C4-2B (cell line): ENCODE measurements at regions not wholly inside any gene's neighbourhood (a gene's known extent, or its start where the extent isn't known, plus 50 kb on each side); places are given as distances from the start of the nearest gene placed in this dataset.

Source experiments
- H3K27ac ChIP-seq: fragments of 450-650 bp; 2 replicates; pipeline ENCODE4 v1.5.1; 2017
- CTCF ChIP-seq: fragments of 450-650 bp; conservative IDR thresholded peaks from 2 replicates; pipeline ENCODE4 v1.5.1; 2017; ENCODE audit warnings: mild to moderate bottlenecking
- ZFX ChIP-seq: fragments of 450-650 bp; IDR thresholded peaks from 2 replicates; pipeline ENCODE4 v1.6.1; 2017

DNA sequence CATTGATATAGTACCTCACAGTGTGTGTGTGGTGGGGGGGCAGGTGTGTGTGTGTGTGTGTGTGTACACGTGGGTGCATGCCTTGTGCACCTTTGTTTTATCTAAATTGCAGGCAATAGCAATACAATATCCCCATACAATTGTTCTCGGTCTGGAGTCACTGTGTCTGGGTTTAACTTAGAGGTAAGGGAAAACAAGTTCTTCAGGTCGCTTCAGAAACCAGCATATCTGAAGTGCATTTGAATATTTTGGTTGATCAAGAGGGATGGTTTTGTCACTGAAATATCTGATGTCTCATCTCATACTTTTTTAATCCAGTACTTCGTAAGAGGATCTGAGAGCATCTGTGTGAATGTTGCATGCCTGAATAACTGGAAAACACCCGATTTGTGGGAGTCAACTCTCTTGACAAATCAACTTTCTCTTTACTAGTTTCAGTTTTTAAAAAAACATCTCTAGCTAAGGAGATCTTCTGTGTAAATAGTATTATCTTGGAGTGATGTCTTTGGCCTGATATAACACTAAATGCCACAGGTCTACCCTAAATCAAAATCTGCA, 206.8 kb upstream of the NR2F2 start:
- H3K27ac ChIP-seq = no peak overlapping the region
- TF ChIP-seq CTCF = no peak
- TF ChIP-seq ZFX = no peak

- H3K27ac ChIP-seq = no peak overlapping the region
- TF ChIP-seq ZFX (no peak), CTCF (no peak)
Observed at GRCh38 chr15:96124436-96124835, 206.1 kb upstream of the NR2F2 start.

GRCh38 chr15:96125721-96126415, 204.6 kb upstream of the NR2F2 start:
- no peak for TF ChIP-seq CTCF
- no peak for TF ChIP-seq ZFX
- H3K27ac ChIP-seq = no peak overlapping the region

- H3K27ac ChIP-seq = no peak overlapping the region
- TF ChIP-seq ZFX (no peak), CTCF (no peak)
Observed at GRCh38 chr15:96126859-96127258, 203.6 kb upstream of the NR2F2 start.

DNA sequence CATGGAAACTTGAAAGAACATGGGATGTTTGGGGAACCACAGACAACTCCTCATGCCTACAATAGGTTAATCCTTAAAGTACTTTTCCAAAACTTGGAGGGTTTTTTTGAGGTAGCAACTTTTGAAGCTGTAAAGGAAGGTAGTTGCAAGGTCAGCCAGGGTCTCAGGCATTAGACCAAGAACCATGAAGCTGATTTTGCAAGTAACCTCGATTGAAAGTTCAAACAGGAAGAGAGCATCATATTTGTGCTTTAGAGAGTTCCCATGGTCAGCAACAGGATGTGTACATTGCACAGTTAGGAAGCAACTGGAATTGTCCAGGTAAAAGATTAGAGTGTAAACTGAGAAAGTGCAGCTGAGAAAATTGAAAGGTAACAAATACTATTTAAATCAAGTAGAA, 199.8 kb upstream of the NR2F2 start:
- TF ChIP-seq ZFX (no peak), CTCF (no peak)
- H3K27ac ChIP-seq = no peak overlapping the region

DNA sequence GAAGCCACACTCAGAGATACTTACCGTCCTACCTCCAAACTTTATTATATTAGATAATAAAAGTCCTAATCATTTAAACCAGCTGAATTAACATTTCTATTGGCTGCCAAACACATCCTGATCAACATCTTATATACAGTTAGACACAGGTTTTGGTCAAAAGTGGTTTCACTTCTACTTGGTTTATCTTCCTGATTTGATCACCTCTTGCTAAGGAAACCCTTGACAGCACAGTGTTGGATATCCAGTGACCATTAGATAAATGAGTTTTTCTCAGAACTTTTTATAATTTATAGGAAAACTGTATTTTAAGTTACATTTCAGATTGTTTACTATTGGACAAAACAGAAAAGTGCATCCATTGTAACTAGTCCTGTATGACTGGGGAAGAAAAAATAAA, 198.4 kb upstream of the NR2F2 start:
- no peak overlapping the region for H3K27ac ChIP-seq
- TF ChIP-seq ZFX = no peak
- TF ChIP-seq CTCF = no peak

- H3K27ac ChIP-seq = no peak overlapping the region
- no peak for TF ChIP-seq CTCF
- no peak for TF ChIP-seq ZFX
Observed at GRCh38 chr15:96135166-96136093, 195.1 kb upstream of the NR2F2 start.
